Panc1 (cell line): ENCODE measurements at regions not wholly inside any gene's neighbourhood (a gene's known extent, or its start where the extent isn't known, plus 50 kb on each side); places are given as distances from the start of the nearest gene placed in this dataset.

Experiments
- ATAC-seq: fragments of 200-7000 bp; cut with Tn5 transposase; 2 replicates; pipeline ENCODE4 v1.9.1; 2020; ENCODE audit warnings: mild to moderate bottlenecking, moderate library complexity
- BruUV-seq: library from RNA; stranded (reverse); fragments of 400-500 nt; replicated peaks from 2 replicates; lab custom pipeline; 2021; lab: Mats Ljungman, UMichigan
- CTCF ChIA-PET: fragments of 300-600 bp; sonication (Branson Sonifier 250); formaldehyde crosslinking; loops from one replicate; lab custom pipeline; 2022; ENCODE audit warnings: antibody characterized with exemption; lab: Charles Lee
- POLR2A ChIA-PET: fragments of 300-600 bp; sonication (Branson Sonifier 250); formaldehyde crosslinking; loops from one replicate; lab custom pipeline; 2022; ENCODE audit warnings: antibody characterized with exemption; lab: Charles Lee
- DNase-seq: peaks from one replicate; pipeline ENCODE4 v3.0.0-alpha.2; 2010; ENCODE audit warnings: low read depth, low spot score
- H3K27ac ChIP-seq: 2 replicates; pipeline ENCODE4 v1.5.1; 2011; ENCODE audit warnings: mild to moderate bottlenecking, low read length, inconsistent platforms
- H3K27me3 ChIP-seq: fragments of 200-500 bp; sonication (Bioruptor generic); 2 replicates; pipeline ENCODE4 v1.6.0; 2014; ENCODE audit warnings: low read length, inconsistent platforms; ENCODE audit not compliant: control insufficient read depth, insufficient read depth
- H3K36me3 ChIP-seq: fragments of 200-500 bp; sonication (Bioruptor generic); 2 replicates; pipeline ENCODE4 v1.5.1; 2014; ENCODE audit warnings: inconsistent platforms, mild to moderate bottlenecking, low read length, moderate library complexity; ENCODE audit not compliant: control insufficient read depth, insufficient read depth
- H3K4me1 ChIP-seq: 2 replicates; pipeline ENCODE4 v1.5.1; 2011; ENCODE audit warnings: inconsistent platforms, mild to moderate bottlenecking, low read length, moderate library complexity; ENCODE audit not compliant: control insufficient read depth, insufficient read depth
- H3K4me3 ChIP-seq, 2 experiments: 2 replicates each; pipeline ENCODE4 v1.5.1; 2011 to 2012; ENCODE audit warnings: low read depth in 2 of 2, low read length in 2 of 2, mild to moderate bottlenecking in 2 of 2, inconsistent platforms in 1 of 2, moderate library complexity in 1 of 2
- H3K9me3 ChIP-seq: fragments of 200-500 bp; sonication (Bioruptor generic); 2 replicates; pipeline ENCODE4 v1.5.1; 2014; ENCODE audit warnings: low read depth, mild to moderate bottlenecking, inconsistent platforms, low read length, moderate library complexity; ENCODE audit not compliant: control insufficient read depth, insufficient read depth
- CTCF ChIP-seq: fragments of 450-650 bp; IDR thresholded peaks from 2 replicates; pipeline ENCODE4 v1.5.1; 2017; ENCODE audit warnings: mild to moderate bottlenecking
- POLR2AphosphoS5 ChIP-seq: IDR thresholded peaks from 2 replicates; pipeline ENCODE4 v1.6.1; 2012; ENCODE audit warnings: mild to moderate bottlenecking, low read depth, low read length, moderate library complexity
- REST ChIP-seq, 2 experiments: IDR thresholded peaks; 2 replicates each; pipeline ENCODE4 v1.6.1; 2011 to 2012; ENCODE audit warnings: low read depth in 2 of 2, control low read depth in 1 of 2, low read length in 1 of 2, mild to moderate bottlenecking in 1 of 2, moderate library complexity in 1 of 2; ENCODE audit not compliant: insufficient read depth in 1 of 2
- SIN3A ChIP-seq: IDR thresholded peaks from 2 replicates; pipeline ENCODE4 v1.6.1; 2012; ENCODE audit warnings: low read depth, mild to moderate bottlenecking, low read length, moderate library complexity, borderline replicate concordance; ENCODE audit not compliant: insufficient read depth
- TCF7L2 ChIP-seq: IDR thresholded peaks from 2 replicates; pipeline ENCODE4 v1.6.1; 2011; ENCODE audit warnings: mild to moderate bottlenecking, low read depth, low read length, inconsistent platforms
- in situ Hi-C: cut with HindIII; loops from 2 replicates; pipeline ENCODE4 v1.10.0; 2016; ENCODE audit warnings: low sequenced_read_pairs, low pct_unique_long_range_greater_than_20kb
- intact Hi-C: fragments of 100-400 bp; cut with micrococcal nuclease; formaldehyde crosslinking; loops from one replicate; pipeline ENCODE4 v1.10.0; 2022; ENCODE audit not compliant: unreplicated experiment

- POLR2A ChIA-PET, result no interaction called here
- TF ChIP-seq REST (IDR thresholded peaks at IDR 0.05; ENCODE audit: insufficient read depth in 1 of 2, low read depth in 2 of 2, low read length in 1 of 2), result no peak
- TF ChIP-seq SIN3A, result no peak
- no peak for TF ChIP-seq POLR2AphosphoS5
- no peak for TF ChIP-seq CTCF
- no peak for TF ChIP-seq TCF7L2
- intact Hi-C loops (no loop called here), in situ Hi-C loops (no loop called here)
- DNase-seq (no peak), ATAC-seq (no peak)
- Histone ChIP-seq H3K4me1 (no peaks in the 10 kb centered on the region), H3K9me3 (no peaks in the 10 kb centered on the region), H3K27me3 (no peaks in the 10 kb centered on the region), H3K36me3 (no peaks in the 10 kb centered on the region), H3K27ac (no peak overlapping the region), H3K4me3 (no peak overlapping the region)
- CTCF ChIA-PET, result no interaction called here
- BruUV-seq, result no TSS peak
Measured at GRCh38 chr17:36690190-36690589, 88.8 kb downstream of the MRM1 start.

- TF ChIP-seq TCF7L2, result no peak
- TF ChIP-seq REST (IDR thresholded peaks at IDR 0.05; ENCODE audit: insufficient read depth in 1 of 2, low read depth in 2 of 2, low read length in 1 of 2), result no peak
- Histone ChIP-seq H3K4me1 (no peaks in the 10 kb centered on the region), H3K27ac (no peak overlapping the region), H3K9me3 (no peaks in the 10 kb centered on the region), H3K27me3 (no peaks in the 10 kb centered on the region; the same call in 1 of the 2 replicates), H3K4me3 (no peak overlapping the region), H3K36me3 (no peaks in the 10 kb centered on the region)
- in situ Hi-C loops, result no loop called here
- no peak for DNase-seq
- BruUV-seq, result no TSS peak
- intact Hi-C loops, result no loop called here
- no peak for ATAC-seq
- POLR2A ChIA-PET, result no interaction called here
- CTCF ChIA-PET, result no interaction called here
Measured at GRCh38 chr17:36691606-36692005, 90.2 kb downstream of the MRM1 start.
